ENCODE measurements at regions not wholly inside any gene's neighbourhood (a gene's known extent, or its start where the extent isn't known, plus 50 kb on each side); places are given as distances from the start of the nearest gene placed in this dataset.

- 100% methylated on average over 1 of the region's 2 CpGs for WGBS (ENCODE audit: insufficient coverage)
- TF ChIP-seq, protein P1, sequence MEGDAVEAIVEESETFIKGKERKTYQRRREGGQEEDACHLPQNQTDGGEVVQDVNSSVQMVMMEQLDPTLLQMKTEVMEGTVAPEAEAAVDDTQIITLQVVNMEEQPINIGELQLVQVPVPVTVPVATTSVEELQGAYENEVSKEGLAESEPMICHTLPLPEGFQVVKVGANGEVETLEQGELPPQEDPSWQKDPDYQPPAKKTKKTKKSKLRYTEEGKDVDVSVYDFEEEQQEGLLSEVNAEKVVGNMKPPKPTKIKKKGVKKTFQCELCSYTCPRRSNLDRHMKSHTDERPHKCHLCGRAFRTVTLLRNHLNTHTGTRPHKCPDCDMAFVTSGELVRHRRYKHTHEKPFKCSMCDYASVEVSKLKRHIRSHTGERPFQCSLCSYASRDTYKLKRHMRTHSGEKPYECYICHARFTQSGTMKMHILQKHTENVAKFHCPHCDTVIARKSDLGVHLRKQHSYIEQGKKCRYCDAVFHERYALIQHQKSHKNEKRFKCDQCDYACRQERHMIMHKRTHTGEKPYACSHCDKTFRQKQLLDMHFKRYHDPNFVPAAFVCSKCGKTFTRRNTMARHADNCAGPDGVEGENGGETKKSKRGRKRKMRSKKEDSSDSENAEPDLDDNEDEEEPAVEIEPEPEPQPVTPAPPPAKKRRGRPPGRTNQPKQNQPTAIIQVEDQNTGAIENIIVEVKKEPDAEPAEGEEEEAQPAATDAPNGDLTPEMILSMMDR (IDR thresholded peaks at IDR 0.05) = no peak
- Mint-ChIP-seq H3K9me3 (peaks cover 0 to 5% (median 0%) of the 10 kb centered on the region in 7 donors), H3K4me3 (no peak overlapping the region), H3K4me1 (no peaks in the 10 kb centered on the region), H3K36me3 (no peaks in the 10 kb centered on the region), H3K27me3 (ENCODE audit: low read depth in 3 of 3) (peaks cover 3 to 8% (median 5%) of the 10 kb centered on the region in 3 donors), H3K27ac (no peak overlapping the region)
- intact Hi-C loops (cut with micrococcal nuclease) = no loop called here
- no peak for DNase-seq
- H3K27me3 ChIP-seq (ENCODE audit: control insufficient read depth in 2 of 2, insufficient read depth in 2 of 2, low read length in 2 of 2) = no peaks in the 10 kb centered on the region
- H3K9me3 ChIP-seq (replicated peaks in 1 of 2; ENCODE audit: control insufficient read depth in 1 of 2, insufficient read depth in 1 of 2, low read length in 2 of 2) = no peaks in the 10 kb centered on the region
- no peak overlapping the region for H3K9ac ChIP-seq (ENCODE audit: insufficient read depth, low read length, poor library complexity, severe bottlenecking)
- no peak overlapping the region for H3K4me3 ChIP-seq (replicated peaks in 1 of 3; ENCODE audit: low read depth in 2 of 3, low read length in 3 of 3)
- H3K79me2 ChIP-seq (ENCODE audit: insufficient read depth, low read length) = no peaks in the 10 kb centered on the region
- H3K4me1 ChIP-seq (ENCODE audit: control insufficient read depth in 1 of 2, insufficient read depth in 2 of 2, low read length in 2 of 2) = no peaks in the 10 kb centered on the region
- no peaks in the 10 kb centered on the region for H4K20me1 ChIP-seq (ENCODE audit: insufficient read depth, low read length)
- H2AFZ ChIP-seq (ENCODE audit: insufficient read depth, low read depth, low read length, poor library complexity, severe bottlenecking) = no peak overlapping the region
- no peak overlapping the region for H3K4me2 ChIP-seq (replicated peaks; ENCODE audit: extremely low read depth, low read length, poor library complexity, severe bottlenecking)
- no peak overlapping the region for H3K27ac ChIP-seq (ENCODE audit: low read depth in 1 of 2, low read length in 2 of 2)
- H3K36me3 ChIP-seq (replicated peaks in 1 of 2; ENCODE audit: control insufficient read depth in 1 of 2, insufficient read depth in 2 of 2, low read length in 2 of 2) = no peaks in the 10 kb centered on the region
Measured at GRCh38 chr5:68947986-68948385, 145.8 kb upstream of the SLC30A5 start.

- intact Hi-C loops (cut with micrococcal nuclease) = no loop called here
- no peaks in the 10 kb centered on the region for H3K36me3 ChIP-seq (replicated peaks in 1 of 2; ENCODE audit: control insufficient read depth in 1 of 2, insufficient read depth in 2 of 2, low read length in 2 of 2)
Measured at GRCh38 chr5:68949256-68949655, 144.6 kb upstream of the SLC30A5 start.

More at GRCh38 chr5:68949256-68949655, 144.6 kb upstream of the SLC30A5 start:
- H3K9ac ChIP-seq (ENCODE audit: insufficient read depth, low read length, poor library complexity, severe bottlenecking) = no peak overlapping the region
- no peak overlapping the region for H3K4me3 ChIP-seq (replicated peaks in 1 of 3; ENCODE audit: low read depth in 2 of 3, low read length in 3 of 3)
- Mint-ChIP-seq H3K27ac (no peak overlapping the region), H3K9me3 (peaks cover 0 to 6% (median 0%) of the 10 kb centered on the region in 7 donors), H3K4me1 (no peaks in the 10 kb centered on the region), H3K36me3 (no peaks in the 10 kb centered on the region), H3K4me3 (no peak overlapping the region), H3K27me3 (ENCODE audit: low read depth in 3 of 3) (peaks cover 3 to 8% (median 5%) of the 10 kb centered on the region in 3 donors)
- no peaks in the 10 kb centered on the region for H3K79me2 ChIP-seq (ENCODE audit: insufficient read depth, low read length)
- H3K9me3 ChIP-seq (replicated peaks in 1 of 2; ENCODE audit: control insufficient read depth in 1 of 2, insufficient read depth in 1 of 2, low read length in 2 of 2) = no peaks in the 10 kb centered on the region
- no peaks in the 10 kb centered on the region for H4K20me1 ChIP-seq (ENCODE audit: insufficient read depth, low read length)
- H2AFZ ChIP-seq (ENCODE audit: insufficient read depth, low read depth, low read length, poor library complexity, severe bottlenecking) = no peak overlapping the region
- no peaks in the 10 kb centered on the region for H3K4me1 ChIP-seq (ENCODE audit: control insufficient read depth in 1 of 2, insufficient read depth in 2 of 2, low read length in 2 of 2)
- H3K27me3 ChIP-seq (ENCODE audit: control insufficient read depth in 2 of 2, insufficient read depth in 2 of 2, low read length in 2 of 2) = no peaks in the 10 kb centered on the region
- H3K4me2 ChIP-seq (replicated peaks; ENCODE audit: extremely low read depth, low read length, poor library complexity, severe bottlenecking) = no peak overlapping the region
- TF ChIP-seq, protein P1 (IDR thresholded peaks at IDR 0.05) = no peak
- no peak overlapping the region for H3K27ac ChIP-seq (ENCODE audit: low read depth in 1 of 2, low read length in 2 of 2)
- no peak for DNase-seq
- 64% methylated on average over 2 of the region's 3 CpGs for WGBS (ENCODE audit: insufficient coverage)

Data from CD14-positive monocyte (primary cell).